ENCODE measurements at regions not wholly inside any gene's neighbourhood (a gene's known extent, or its start where the extent isn't known, plus 50 kb on each side); places are given as distances from the start of the nearest gene placed in this dataset.

DNA sequence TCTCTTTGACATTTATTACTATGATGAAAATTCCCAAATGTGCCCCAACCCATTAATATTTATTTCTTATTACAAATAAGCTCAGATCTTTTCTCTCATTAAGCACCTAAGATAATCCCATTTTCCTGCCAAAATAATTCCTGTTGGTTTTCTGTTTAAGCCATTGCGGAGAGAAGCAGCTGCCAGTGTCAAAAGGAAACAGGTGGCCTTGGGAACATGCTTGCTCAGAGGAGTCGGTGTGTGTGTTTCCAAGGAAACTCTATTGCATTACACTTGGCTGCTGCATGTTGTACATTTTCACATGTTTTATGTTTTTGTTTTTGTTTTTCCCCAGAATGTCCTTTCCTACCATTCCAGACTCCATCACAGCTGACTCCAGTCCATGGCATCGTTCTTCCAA, 56.4 kb downstream of the CD24 start:
- DNase-seq = no peak

DNA sequence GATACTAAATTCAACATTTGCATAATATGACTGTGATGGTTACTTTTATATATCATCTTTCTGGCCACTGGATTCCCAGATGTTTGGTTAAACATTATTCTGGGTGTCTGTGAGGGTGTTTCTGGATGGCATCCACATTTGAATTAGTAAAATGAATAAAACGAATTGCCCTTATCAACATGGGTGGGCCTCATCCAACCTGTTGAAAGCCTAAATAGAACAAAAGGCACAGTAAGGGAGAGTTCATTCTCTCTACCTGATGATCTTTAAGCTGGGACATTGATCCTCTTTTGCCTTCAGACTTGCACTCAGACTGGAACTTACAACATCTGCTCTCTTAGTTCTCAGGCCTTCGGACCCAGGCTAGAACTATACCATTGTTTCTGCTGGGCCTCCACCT, 57.6 kb downstream of the CD24 start:
- peak in 1 of 2 experiments; percentile 4 for DNase-seq

DNA sequence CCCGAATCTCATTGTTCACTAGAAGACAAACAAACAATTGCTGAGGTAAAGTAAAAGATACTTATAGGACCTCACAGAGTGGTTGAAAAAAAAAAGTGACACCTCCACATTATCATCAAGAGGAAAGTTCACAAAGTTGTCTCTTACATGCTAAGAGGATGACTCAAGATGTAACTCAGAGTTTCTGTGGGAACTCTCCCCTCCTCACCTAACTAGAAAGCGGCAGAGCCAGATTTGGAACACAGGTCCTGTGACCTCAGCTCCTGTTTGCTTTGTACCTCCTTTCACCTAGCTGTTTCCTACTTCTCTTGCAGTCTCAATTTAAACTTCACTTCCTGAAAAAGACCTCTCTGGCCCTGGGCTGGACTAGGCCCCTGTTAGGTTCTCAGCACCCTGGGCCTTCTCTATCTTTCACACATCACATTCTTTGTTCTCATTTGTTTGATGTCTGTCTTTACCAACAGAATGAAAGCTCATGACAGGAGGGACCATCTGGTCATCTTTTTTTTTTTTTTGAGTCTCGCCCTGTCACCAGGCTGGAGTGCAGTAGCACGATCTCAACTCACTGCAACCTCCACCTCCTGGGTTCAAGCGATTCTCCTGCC, 60.8 kb downstream of the CD24 start:
- DNase-seq = no peak

DNA sequence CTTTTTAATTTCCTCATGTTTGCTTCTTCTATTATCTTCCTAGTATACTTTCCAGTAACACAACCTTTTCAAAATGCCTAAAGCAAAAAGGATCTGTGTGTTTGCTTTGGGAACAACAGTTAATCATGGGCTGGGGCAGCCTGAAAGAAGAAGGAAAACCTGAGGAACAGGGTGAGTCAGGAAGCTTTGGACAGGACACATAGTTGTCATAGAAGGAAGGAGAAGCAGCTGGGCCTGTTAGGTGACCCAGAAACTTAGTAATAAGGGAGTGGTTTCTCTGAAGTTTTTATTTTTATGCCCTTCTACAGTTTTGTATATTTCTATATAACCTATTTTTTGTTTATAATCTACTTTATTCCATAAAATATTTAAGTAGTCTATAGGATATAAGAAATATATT, 61.4 kb downstream of the CD24 start:
- DNase-seq = no peak

DNA sequence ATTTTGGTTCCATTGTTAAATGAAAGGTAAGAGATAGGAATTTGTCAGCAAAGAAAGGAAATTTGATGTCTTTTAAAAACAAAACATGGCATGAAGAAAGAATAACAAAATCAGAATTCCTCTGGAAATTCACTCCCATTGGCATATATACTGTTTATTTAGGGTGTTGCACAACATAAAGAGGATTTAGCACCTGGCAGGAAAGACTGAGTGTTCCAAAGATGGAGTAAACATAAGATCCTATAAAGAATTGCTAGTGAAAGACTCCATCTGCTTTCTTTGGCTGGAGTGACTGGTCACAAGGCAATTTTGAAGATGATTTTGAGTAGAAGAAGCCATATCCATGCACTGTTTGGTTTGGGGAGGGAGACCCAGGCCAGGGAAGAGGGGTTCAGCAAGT, 62.4 kb downstream of the CD24 start:
- no peak for DNase-seq

DNA sequence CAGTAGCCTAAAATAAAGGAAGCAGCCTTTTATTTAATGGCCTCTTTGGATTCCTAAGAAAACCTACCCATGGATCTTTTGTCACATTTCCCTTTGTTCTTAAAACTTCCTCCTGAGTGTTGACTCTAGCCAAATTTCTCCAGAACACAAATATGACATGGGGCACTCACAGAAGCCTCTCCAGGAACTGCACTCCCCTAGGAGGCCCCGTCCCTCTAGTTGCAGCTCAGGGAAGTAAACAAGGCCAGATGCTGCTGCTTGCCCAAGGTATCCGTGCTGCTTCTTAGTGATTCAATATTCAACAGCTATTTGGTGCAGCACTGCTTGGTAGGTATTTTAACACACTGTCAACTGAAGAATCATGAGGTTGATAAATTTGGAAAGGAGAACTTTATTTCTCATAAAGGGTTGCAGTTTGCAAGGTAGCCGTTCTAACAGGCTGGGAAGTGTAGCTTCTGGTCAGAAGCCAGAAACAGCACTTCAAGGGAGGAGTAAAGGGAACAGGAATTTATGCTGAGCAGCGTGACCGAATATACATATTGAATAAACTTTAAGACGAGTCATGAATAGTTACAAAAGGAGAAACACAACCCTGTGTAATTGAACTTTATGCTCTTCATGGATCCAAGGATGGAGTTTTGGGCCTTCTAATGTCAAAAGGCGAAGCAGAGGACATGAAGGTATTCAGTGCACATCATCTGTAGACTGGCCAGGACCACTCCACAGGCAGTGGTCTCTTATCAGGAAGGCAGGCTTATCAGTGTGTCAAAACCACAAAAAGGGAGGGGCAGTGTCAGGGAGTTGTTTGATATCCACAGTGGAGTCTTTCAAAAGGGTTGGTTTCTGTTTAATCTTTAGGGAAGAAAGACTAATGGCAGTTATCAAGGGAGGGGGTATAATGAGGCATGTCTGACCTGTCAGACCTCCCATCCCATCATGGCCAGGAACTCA, 63.3 kb downstream of the CD24 start:
- peak in 1 of 2 experiments; percentile 10 for DNase-seq

DNA sequence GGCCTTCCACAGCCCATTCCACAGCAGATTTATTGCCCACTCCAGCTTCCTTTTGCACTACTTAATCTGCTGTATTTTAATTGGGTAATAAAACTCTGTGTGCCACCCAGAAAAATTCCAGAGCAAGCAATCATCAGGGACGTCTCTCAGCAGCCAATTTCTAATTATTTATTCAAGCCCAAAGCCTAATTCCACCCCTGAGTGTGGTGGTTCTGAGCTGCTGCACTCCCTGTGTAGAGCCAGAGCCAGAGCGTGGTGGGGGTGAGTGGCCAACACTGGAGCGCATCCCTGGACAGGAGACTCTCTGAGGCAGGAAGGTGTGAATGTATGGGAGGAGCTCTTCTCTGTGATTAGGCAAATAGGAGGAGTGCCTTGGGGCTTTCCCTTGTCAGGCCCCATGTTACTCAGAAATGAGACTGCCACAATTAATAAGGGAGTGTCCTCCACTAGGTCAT, 66.1 kb downstream of the CD24 start:
- DNase-seq = peak; percentile 12 to 18

DNA sequence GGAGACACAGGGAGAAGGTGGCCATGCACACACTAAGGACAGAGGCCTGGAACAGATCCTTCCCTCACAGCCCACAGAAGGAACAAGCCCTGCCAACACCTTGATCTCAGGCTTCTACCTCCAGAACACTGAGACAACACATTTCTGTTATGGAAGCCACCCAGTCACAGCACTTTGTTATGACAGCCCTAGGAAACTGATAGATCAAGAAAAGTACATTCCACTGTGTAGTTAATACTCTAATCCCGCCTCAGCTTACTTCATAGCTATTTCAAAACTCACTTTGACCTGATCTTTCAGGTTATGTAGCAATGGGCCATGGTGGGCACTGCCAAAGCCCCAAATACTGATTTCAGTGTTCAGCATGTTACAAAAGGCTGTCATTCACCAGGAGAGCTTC, 66.8 kb downstream of the CD24 start:
- no peak for DNase-seq

DNA sequence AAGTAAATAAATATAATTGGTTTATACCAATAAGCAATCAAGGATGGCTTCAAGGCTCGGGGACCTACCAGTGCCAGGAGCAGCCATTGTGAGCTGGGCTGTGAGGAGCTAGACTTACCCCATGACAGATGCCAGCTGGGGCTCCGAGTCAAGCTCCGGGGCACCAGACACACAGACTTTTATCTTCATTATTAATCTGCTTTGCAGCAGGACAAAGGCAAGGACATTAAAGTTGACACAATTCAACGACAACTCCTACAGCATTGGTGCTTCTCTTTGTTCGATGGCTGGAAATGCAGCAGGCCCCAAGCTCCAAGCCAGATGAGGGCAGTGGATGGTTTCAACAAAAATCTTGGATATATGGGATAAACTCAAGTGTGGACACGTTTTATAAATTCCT, 68.3 kb downstream of the CD24 start:
- DNase-seq = no peak

DNA sequence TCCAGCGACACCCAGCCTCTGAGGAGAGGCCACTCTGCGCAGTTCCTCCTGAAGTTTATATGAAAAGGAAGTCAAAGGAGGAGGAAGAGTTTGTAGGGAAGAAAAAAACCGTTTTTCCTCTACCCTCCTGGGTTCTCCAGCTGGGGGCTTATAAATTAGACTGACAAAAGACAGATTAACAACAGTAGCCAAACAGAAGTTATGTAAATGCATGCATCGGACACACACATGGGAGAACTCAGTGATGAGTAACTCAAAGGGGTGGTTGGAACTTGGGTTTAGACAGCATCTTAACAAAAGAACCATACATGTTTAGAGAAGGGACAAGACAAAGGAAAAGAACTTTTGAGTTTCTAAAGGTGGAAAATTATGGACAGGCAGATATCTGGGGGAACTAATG, 71.2 kb downstream of the CD24 start:
- DNase-seq = no peak

DNA sequence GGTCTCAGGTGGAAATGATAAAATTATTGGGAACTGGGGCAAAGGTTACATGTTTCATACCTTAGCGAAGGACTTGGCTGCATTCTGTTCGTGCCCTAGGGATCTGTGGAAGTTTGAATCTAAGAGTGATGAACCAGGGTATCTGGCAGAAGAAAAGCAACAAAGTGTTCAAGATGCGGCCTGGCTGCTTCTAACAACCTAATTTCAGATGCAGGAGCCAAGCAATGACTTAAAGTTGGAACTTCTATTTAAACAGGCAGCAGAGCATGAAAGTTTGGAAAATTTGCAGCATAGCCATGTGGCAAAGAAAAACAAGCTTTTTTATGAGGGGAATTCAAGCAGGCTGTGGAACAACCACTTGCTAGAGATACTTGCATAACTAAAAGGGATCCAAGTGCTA, 73.5 kb downstream of the CD24 start:
- no peak for DNase-seq

DNA sequence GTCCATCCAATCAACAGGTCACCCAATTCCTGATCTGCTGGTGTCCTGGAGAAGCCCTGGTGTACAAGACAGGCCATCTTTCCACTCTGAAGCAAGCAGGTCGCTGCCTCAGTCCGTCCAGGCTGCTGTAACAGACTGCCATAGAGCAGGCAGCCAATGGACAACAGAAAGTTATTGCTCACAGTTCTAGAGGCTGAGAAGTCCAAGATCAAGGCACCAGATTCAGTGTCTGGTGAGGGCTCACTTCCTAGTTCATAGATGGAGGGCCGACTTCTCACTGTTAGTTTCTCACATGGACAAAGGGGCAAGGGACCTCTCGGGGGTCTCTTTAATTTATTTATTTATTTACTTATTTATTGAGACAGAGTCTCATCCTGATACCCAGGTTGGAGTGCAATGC, 74.8 kb downstream of the CD24 start:
- no peak for DNase-seq

DNA sequence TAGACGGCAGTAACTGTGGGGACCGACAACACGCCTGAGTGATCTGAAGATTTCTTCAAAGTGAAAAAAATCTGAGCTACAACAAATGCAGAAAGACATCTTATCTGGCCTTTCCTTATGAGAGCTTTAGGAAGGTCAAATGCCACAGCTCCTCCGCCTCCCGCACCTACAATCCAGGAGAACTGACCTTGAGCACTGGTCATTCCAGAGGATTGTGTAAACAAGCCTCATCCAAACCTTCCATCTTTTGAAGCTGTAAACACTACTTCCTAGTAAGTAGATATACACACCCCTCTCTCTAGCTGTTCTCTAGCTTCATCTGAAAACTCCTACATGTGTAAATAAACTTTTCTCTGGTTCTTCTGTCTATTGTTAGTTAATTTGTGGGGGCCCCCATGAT, 76.9 kb downstream of the CD24 start:
- no peak for DNase-seq

DNA sequence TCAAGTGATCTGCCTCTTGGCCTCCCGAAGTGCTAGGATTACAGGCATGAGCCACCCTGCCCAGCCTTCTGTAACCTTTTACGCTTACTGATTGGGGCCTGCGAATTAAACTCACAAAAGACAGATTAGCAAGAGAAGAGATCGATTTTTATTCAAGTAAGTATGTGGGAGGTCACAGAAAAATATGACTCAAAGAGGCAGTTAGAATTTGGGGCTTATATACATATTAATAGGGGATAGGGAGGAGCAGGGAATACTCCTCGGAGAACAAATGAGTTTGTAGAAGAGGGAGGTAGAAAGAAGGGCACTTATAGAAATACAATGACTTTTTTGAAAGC, 78.9 kb downstream of the CD24 start:
- DNase-seq = no peak

DNA sequence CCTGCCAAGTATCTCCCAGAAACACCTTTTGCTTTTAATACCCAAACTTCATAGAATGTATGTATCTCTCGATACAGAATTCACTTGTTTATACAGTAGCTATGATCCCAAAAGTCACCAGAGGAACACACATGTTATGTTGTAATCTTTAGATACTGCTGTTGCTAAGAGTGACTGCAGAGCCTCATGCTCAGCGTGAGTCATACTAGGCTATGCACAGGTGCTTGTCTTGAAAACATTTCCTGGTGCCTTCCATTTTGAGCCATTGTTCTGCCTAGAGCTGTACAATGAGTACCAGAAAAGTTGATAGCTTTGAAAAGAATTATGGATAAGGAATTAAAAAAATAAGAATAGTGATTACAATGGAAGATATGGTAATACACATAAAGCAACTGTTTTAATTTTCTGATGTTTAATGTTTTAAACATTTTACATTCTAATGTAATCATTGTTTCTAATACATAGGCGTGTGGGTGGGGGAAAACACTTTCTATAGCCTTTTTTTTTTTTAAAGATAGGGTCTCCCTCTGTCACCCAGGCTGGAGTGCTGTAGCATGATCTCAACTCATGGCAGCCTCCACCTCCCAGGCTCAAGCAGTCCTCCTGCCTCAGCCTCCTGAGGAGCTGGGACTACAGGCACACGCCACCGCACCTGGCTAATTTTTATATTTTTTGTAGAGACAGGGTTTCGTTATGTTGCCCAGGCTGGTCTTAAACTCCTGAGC, 79.4 kb downstream of the CD24 start:
- DNase-seq = no peak

DNA sequence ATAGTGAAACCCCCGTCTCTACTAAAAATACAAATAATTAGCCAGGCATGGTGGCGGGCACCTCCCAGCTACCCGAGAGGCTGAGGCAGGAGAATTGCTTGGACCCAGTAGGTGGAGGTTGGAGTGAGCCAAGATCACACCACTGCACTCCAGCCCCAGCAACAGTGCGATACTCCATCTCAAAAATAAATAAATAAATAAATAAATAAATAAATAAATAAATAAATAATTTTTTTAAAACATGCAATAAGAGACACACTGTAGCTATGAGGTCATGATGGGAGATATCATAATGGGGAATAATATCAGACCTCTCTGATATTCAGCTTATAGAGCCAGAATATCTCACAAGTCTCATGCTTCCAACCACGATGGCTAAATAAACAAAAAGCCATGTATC, 82.3 kb downstream of the CD24 start:
- DNase-seq = no peak

DNA sequence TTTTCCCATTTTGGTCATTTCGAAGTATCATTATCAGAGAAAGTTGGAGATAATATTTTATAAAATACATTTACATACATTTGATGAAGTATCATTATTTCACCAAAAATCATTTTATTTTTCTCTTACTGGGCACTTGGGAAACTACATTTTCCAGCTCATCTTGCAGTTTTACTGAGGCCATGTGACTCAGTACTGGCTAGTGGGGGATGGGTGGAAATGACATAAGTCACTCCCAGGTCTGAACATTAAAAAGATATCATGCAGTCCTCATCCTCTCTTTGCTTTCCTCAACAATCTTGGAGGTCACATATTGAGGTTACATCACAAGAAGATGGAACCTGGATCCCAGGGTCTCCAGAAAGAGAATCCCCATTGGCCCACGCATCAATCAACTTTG, 84.1 kb downstream of the CD24 start:
- no peak for DNase-seq

DNA sequence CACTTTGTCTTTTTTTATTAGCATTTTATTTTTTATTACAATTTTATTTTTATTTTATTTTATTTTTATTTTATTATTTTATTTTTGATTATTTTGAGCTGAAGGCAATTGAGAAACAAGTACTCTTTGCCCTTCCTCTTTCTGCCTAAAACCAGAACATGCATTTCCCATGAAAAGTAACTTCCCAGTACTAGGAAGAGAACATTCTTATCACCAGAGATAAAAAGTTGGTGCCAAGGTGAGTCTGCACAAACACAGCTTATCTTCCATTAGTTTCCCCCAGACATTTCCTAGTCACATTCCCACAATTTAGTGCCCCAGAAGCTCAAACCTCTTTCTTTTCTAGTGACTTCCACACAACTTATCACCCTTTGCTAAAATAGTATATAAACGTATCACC, 84.8 kb downstream of the CD24 start:
- no peak for DNase-seq

DNA sequence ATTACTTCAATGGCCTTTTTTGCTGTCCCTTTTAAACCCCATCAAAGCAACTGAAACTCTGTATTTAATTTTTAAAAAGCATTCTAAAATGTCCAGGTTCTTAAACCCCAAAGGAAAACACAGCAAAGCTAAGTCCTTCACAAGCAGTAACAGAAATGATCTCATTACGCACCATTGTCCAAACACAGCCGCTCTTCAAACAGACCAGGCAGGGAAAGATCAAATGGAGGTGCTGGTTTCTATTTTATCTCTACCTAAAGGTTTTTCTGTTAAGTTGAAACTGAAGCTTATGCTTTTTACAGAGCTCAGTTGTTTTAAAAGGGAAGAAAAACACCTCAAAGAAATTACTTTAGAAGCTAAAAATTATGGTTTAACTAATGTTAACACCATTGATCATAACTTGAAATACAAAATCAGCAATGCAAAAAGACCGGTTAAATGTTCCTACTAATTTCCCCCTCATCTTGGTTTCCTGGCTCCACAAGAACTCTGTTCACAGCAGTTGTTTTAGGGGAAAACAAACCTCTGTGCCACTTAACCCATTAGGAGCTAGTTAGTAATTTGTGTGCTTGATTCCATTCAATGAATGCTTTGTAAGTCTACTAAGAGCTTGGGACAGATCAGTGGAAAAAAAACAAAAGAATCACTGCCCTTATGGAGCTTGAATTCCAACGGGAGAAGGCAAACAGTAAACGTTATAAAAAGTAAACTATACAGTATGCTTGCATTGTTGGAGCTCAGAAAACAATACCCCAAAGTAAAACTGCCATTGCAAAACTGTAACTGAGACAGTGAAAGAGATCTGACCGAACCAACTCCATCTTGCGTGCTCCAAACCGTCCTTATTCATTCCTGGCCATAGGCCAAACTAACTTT, 87.4 kb downstream of the CD24 start:
- no peak for DNase-seq

DNA sequence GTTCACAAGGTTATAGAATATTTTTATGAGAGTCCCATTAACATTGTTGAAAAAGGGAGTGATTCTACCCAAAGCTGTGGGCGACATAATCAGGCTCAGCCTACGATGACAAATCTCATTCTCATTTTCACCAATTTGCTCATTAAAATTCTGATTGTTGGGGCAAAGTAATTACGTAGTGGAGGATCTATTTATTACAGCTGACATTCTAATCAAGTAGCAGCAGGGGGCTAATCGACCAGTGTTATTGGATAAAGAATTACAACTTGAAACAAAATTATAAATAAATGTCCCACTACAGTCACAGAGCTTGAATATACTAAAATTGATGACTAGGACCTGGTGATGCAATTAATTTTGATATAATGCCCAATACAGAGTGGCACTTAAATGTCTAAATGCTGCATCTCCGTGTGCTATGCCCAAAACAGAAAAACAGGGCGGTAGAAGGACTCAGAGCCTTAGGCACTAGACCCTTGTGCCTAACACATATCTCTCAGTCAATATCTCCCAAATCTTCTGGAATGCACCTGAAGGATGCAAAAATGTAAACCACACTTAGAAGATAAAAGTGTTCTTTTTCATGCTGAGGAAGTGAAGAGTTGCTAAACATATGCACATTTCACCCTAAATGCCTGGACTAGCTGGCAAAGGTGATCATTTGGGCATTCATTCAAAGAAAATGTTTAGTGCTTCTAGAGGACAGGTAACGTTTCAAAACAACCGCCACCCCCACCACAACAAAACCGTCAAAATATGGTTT, 88.3 kb downstream of the CD24 start:
- no peak for DNase-seq

DNA sequence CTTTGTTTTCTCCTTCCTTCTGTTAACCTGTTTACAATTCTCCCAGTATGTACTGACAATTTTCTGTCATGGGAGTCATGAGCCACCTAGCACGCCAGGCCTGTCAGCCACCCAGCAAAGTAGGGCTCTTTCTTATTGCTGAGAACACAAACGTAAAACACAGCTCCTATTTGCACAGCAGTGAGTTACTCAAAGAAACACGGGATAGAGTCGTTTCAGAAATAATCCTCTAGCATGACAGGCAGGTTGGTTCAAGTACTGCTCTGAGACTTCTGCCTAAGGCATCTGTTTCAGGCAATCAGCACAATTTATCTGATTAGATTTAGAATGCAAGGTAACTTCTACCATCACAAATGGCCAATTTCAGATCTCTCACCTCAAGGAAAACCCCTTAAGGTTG, 88.8 kb downstream of the CD24 start:
- no peak for DNase-seq

DNA sequence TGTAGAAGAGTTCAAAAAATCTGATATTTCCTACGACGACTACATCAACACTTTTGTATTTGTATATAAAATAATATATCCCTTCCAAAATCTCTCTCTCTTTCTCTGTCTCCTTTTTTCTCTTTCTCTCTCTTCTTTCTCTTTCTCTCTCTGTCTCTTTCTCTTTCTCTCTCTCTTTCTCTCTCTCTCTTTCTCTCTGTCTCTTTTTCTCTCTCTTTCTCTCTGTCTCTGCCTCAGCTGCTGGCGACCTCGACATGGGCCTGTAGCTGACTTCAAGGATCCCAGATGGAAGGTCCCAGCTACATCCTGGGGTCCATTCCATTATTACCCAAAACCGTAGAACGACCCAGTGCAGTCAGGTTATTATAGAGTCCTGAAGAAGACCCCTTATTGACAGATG, 90.0 kb downstream of the CD24 start:
- DNase-seq = no peak

Measured in NCI-H526 (cell line).